ENCODE measurements at regions not wholly inside any gene's neighbourhood (a gene's known extent, or its start where the extent isn't known, plus 50 kb on each side); places are given as distances from the start of the nearest gene placed in this dataset.

- Mint-ChIP-seq H3K27ac (no peak overlapping the region), H3K27me3 (ENCODE audit: insufficient read depth) (peaks cover 2% of the 10 kb centered on the region), H3K9me3 (peaks cover 15% of the 10 kb centered on the region), H3K4me1 (peaks cover 14% of the 10 kb centered on the region), H3K4me3 (no peak overlapping the region), H3K36me3 (ENCODE audit: low read depth) (no peaks in the 10 kb centered on the region)
- DNase-seq, result no peak
- TF ChIP-seq, protein P1, sequence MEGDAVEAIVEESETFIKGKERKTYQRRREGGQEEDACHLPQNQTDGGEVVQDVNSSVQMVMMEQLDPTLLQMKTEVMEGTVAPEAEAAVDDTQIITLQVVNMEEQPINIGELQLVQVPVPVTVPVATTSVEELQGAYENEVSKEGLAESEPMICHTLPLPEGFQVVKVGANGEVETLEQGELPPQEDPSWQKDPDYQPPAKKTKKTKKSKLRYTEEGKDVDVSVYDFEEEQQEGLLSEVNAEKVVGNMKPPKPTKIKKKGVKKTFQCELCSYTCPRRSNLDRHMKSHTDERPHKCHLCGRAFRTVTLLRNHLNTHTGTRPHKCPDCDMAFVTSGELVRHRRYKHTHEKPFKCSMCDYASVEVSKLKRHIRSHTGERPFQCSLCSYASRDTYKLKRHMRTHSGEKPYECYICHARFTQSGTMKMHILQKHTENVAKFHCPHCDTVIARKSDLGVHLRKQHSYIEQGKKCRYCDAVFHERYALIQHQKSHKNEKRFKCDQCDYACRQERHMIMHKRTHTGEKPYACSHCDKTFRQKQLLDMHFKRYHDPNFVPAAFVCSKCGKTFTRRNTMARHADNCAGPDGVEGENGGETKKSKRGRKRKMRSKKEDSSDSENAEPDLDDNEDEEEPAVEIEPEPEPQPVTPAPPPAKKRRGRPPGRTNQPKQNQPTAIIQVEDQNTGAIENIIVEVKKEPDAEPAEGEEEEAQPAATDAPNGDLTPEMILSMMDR (conservative IDR thresholded peaks at IDR 0.05), result no peak
- no peaks in the 10 kb centered on the region for H3K27me3 ChIP-seq (ENCODE audit: control insufficient read depth, insufficient read depth, low read length, poor library complexity, severe bottlenecking)
- no peak overlapping the region for H3K9ac ChIP-seq (ENCODE audit: extremely low read depth, low read length, poor library complexity, severe bottlenecking)
- H3K4me1 ChIP-seq (ENCODE audit: control insufficient read depth, insufficient read depth, low read length), result no peaks in the 10 kb centered on the region
- H3K36me3 ChIP-seq (ENCODE audit: control insufficient read depth, insufficient read depth, low read length), result no peaks in the 10 kb centered on the region
- no peak overlapping the region for H3K27ac ChIP-seq (ENCODE audit: low read depth, low read length)
- peaks cover 14% of the 10 kb centered on the region for H3K9me3 ChIP-seq (ENCODE audit: control insufficient read depth, low read length)
- 80 to 94% methylated on average over 2 to 3 of the region's 3 CpGs for WGBS, 2 experiments (ENCODE audit: insufficient coverage in 1 of 2, insufficient read length in 1 of 2)
- H3K4me3 ChIP-seq (ENCODE audit: low read length), result peak overlapping the region; percentile 19
Observed at GRCh38 chr16:73214825-73215677, 167.1 kb upstream of the ZFHX3 start.

- no peaks in the 10 kb centered on the region for H3K27me3 ChIP-seq (ENCODE audit: control insufficient read depth, insufficient read depth, low read length, poor library complexity, severe bottlenecking)
- no peaks in the 10 kb centered on the region for H3K36me3 ChIP-seq (ENCODE audit: control insufficient read depth, insufficient read depth, low read length)
- H3K4me3 ChIP-seq (ENCODE audit: low read length), result no peak overlapping the region
- H3K9me3 Mint-ChIP-seq, result peaks cover 15% of the 10 kb centered on the region
- no peak for DNase-seq
- TF ChIP-seq, protein P1 (conservative IDR thresholded peaks at IDR 0.05), result no peak
- H3K4me3 Mint-ChIP-seq, result no peak overlapping the region
- no peaks in the 10 kb centered on the region for H3K4me1 ChIP-seq (ENCODE audit: control insufficient read depth, insufficient read depth, low read length)
- H3K9ac ChIP-seq (ENCODE audit: extremely low read depth, low read length, poor library complexity, severe bottlenecking), result no peak overlapping the region
- H3K9me3 ChIP-seq (ENCODE audit: control insufficient read depth, low read length), result peaks cover 19% of the 10 kb centered on the region
- peaks cover 14% of the 10 kb centered on the region for H3K4me1 Mint-ChIP-seq
- H3K27me3 Mint-ChIP-seq (ENCODE audit: insufficient read depth), result peaks cover 2% of the 10 kb centered on the region
- no peaks in the 10 kb centered on the region for H3K36me3 Mint-ChIP-seq (ENCODE audit: low read depth)
- 94 to 95% methylated on average over 7 to 10 of the region's 10 CpGs for WGBS, 2 experiments (ENCODE audit: insufficient coverage in 1 of 2, insufficient read length in 1 of 2)
- H3K27ac Mint-ChIP-seq, result no peak overlapping the region
- H3K27ac ChIP-seq (ENCODE audit: low read depth, low read length), result no peak overlapping the region
Observed at GRCh38 chr16:73213732-73214455, 166.0 kb upstream of the ZFHX3 start.

DNA sequence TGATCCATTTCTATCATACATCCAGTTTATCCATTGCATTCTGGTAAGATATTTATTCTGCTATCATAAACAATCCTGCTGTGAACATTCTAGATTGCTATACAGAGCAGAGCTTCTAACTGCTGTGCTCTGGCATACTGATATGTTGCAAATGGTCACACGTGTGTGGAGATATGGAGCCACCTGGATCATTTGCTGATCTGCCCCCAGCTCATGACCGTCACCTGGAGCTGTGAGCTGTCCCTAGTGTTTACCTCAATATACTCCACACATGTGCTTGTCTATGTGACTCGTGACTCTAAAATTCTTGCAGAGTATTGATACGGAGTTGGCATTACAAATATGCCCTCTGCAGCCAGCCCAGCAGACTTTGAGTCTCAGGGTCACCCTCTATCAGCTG is 164.5 kb upstream of the ZFHX3 start:
- H3K36me3 Mint-ChIP-seq (ENCODE audit: low read depth), result no peaks in the 10 kb centered on the region
- no peak overlapping the region for H3K4me3 Mint-ChIP-seq
- no peak overlapping the region for H3K4me3 ChIP-seq (ENCODE audit: low read length)
- peaks cover 14% of the 10 kb centered on the region for H3K4me1 Mint-ChIP-seq
- no peaks in the 10 kb centered on the region for H3K4me1 ChIP-seq (ENCODE audit: control insufficient read depth, insufficient read depth, low read length)
- no peak for DNase-seq
- peaks cover 2% of the 10 kb centered on the region for H3K27me3 Mint-ChIP-seq (ENCODE audit: insufficient read depth)
- WGBS, 2 experiments (ENCODE audit: insufficient coverage in 1 of 2, insufficient read length in 1 of 2), result 95 to 96% methylated on average over 4 of the region's 4 CpGs
- H3K27me3 ChIP-seq (ENCODE audit: control insufficient read depth, insufficient read depth, low read length, poor library complexity, severe bottlenecking), result no peaks in the 10 kb centered on the region
- TF ChIP-seq, protein P1 (conservative IDR thresholded peaks at IDR 0.05), result no peak
- H3K27ac Mint-ChIP-seq, result no peak overlapping the region
- H3K27ac ChIP-seq (ENCODE audit: low read depth, low read length), result no peak overlapping the region
- H3K9me3 ChIP-seq (ENCODE audit: control insufficient read depth, low read length), result peaks cover 19% of the 10 kb centered on the region
- peaks cover 15% of the 10 kb centered on the region for H3K9me3 Mint-ChIP-seq
- no peak overlapping the region for H3K9ac ChIP-seq (ENCODE audit: extremely low read depth, low read length, poor library complexity, severe bottlenecking)
- H3K36me3 ChIP-seq (ENCODE audit: control insufficient read depth, insufficient read depth, low read length), result no peaks in the 10 kb centered on the region

All from endodermal cell (in vitro differentiated cells).